SK-MEL-5 (cell line): ENCODE measurements at regions not wholly inside any gene's neighbourhood (a gene's known extent, or its start where the extent isn't known, plus 50 kb on each side); places are given as distances from the start of the nearest gene placed in this dataset.
A peak's percentile ranks its signal among the peaks of the same experiment; 100 is the strongest.
"Not testable (repeated sequence)": the region's sequence is repeated elsewhere in the genome, so short reads cannot be mapped to it uniquely, and the experiment has no call there.

ENCODE experiments used
- DNase-seq: peaks from one replicate; pipeline ENCODE4 v3.0.0-alpha.2; 2016; ENCODE audit warnings: low read depth, low spot score
- in situ Hi-C: cut with HindIII; loops from 2 replicates; pipeline ENCODE4 v1.10.0; 2016; ENCODE audit warnings: low sequenced_read_pairs, high pct_unique_total_duplicates, low pct_unique_long_range_greater_than_20kb
- small RNA-seq, 2 experiments: library from RNA; depleted of rRNA; stranded (forward); fragments of <200 nt; gene quantifications; one replicate each; pipeline ENCODE3, GENCODE V24; 2014

DNA sequence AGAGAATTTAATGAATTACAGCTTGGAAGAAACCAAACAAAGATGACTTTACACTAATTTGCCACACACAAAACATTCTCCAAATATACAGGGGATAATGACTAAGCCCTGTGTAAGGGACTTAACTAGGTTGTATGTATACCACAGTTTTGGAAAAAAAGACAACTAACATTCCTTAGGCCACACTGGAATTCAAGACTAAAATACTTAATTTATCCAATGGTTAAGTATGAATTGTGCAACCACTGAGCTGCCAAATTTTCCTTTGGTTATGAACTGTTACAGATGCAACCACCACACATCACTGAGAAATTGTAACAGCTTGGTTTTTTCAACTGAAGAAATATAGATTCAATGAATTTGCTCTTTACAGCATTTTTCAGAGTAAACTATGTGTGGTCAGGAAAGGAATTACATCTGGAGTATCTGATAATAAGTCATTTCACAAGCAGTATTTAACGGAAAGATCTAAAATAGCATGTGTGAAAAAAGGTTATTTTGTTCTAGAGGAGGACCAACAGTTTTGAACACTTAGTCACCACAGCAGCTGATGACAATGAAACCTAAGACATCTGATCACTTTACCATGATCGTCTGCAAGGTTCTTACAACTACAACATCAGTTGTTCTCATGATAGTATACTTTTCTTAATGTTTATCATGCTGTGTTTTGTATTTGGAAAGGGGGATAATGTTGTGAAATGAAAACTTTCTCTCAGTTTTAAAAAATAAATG is 318.8 kb downstream of the BCKDHB start:
- in situ Hi-C loops, result no loop called here
- peak; percentile 65 for DNase-seq

DNA sequence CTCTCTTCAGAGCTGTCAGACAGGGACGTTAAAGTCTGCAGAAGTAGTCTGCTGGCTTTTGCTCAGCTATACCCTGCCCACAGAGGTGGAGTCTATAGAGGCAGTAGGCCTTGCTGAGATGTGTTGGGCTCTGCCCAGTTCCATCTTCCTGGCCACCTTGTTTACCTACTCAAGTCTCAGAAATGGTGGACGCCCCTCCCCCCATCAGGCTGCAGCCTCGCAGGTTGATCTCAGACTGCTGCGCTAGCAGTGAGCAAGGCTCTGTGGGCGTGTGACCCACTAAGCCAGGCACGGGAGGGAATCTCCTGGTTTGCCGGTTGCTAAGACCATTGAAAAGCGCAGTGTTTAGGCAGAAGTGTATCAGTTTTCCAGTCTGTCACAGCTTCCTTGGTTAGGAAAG is 305.0 kb downstream of the BCKDHB start:
- DNase-seq, result no peak
- in situ Hi-C loops, result no loop called here

DNA sequence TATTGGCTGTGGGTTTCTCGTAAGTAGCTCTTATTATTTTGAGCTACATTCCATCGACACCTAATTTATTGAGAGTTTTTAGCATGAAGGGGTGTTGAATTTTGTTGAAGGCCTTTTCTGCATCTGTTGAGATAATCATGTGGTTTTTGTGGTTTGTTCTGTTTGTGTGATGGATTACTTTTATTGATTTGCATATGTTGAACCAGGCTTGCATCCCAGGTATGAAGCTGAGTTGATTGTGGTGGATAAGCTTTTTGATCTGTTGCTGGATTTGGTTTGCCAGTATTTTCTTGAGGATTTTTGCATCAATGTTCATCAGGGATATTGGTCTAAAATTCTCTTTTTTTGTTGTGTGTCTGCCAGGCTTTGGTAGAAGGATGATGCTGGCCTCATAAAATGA is 301.5 kb downstream of the BCKDHB start:
- DNase-seq, in situ Hi-C loops: not testable (repeated sequence)

DNA sequence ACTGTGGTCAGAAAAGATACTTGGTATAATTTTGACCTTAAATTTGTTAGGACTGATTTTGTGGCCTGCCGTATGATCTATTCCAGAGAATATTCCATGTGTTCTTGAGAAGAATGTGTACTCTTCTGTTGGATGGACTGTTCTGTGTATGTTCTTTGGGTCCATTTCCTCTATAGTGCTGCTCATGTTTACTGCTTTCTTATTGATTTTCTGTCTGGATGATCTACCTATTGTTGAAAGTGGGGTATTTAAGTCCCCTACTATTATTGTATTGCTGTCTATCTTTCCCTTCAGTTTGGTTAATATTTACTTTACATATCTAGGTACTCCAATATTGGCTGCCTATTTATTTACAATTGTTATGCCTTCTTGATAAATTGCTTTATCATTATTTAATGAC is 298.4 kb downstream of the BCKDHB start:
- no peak for DNase-seq
- in situ Hi-C loops, result no loop called here

DNA sequence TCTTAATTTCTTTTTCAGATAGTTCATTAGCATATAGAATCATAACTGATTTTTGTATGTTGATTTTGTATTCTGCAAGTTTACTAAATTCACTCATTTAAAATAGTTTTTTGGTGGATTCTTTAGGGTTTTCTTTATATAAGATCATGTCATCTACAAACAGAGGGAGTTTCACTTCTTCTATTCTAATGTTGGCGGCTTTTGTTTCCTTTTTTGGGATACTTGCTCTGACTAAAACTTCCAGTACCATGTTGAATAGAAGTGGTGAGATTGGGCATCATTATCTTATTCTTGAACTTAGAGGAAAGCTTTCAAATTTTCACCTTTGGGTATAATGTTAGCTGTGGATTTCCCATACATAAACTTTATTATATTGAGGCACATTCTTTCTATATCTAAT is 296.9 kb downstream of the BCKDHB start:
- DNase-seq, result no peak
- in situ Hi-C loops, result no loop called here

DNA sequence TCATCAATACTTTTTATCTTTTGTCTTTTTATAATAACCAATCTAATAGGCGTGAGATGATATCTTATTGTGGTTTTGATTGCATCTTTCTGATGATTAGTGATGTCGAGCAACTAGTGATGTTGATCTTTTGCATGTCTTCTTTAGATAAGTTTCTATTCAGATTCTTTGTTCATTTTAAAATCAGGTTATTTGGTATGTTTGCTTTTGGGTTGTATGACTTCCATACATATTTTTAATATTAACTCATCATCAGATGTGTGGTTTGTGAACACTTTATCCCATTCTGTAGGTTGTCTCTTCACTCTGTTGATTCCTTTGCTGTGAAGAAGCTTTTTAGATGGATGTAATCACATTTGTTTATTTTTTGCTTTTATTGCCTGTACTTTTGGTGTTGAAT is 295.8 kb downstream of the BCKDHB start:
- DNase-seq, result no peak
- in situ Hi-C loops, result no loop called here

Small RNAs in the stretch of these regions (small RNA-seq; reads per million reads assigned to genes)
- gene AL596028.1 (0 reads per million in 2 experiments), gene RNA5SP210 (0 reads per million in 2 experiments)
